GM20431 (cell line): ENCODE measurements at regions not wholly inside any gene's neighbourhood (a gene's known extent, or its start where the extent isn't known, plus 50 kb on each side); places are given as distances from the start of the nearest gene placed in this dataset.

ENCODE experiments used
- in situ Hi-C: fragments of 300-500 bp; cut with MseI, MboI; formaldehyde crosslinking; loops from one replicate; pipeline ENCODE4 v1.15.0; 2020; ENCODE audit warnings: low sequenced_read_pairs; ENCODE audit not compliant: unreplicated experiment

GRCh38 chr13:78247362-78247761 is 328.7 kb upstream of the EDNRB start:
- in situ Hi-C loops = no loop called here

GRCh38 chr13:78241278-78241919 is 322.8 kb upstream of the EDNRB start:
- in situ Hi-C loops = no loop called here

GRCh38 chr13:78239714-78240113 is 321.1 kb upstream of the EDNRB start:
- in situ Hi-C loops = no loop called here

GRCh38 chr13:78238911-78239310 is 320.3 kb upstream of the EDNRB start:
- in situ Hi-C loops = no loop called here

GRCh38 chr13:78228940-78229339 is 310.3 kb upstream of the EDNRB start:
- in situ Hi-C loops = no loop called here

- in situ Hi-C loops = no loop called here
Measured at GRCh38 chr13:78228211-78228610, 309.6 kb upstream of the EDNRB start.

GRCh38 chr13:78227709-78228108 is 309.1 kb upstream of the EDNRB start:
- in situ Hi-C loops = no loop called here

- in situ Hi-C loops = no loop called here
Measured at GRCh38 chr13:78215458-78216108, 297.0 kb upstream of the EDNRB start.

GRCh38 chr13:78201411-78201810 is 282.8 kb upstream of the EDNRB start:
- in situ Hi-C loops = no loop called here

GRCh38 chr13:78198821-78199220 is 280.2 kb upstream of the EDNRB start:
- in situ Hi-C loops = no loop called here

- in situ Hi-C loops = no loop called here
Measured at GRCh38 chr13:78198419-78198818, 279.8 kb upstream of the EDNRB start.

- in situ Hi-C loops = no loop called here
Measured at GRCh38 chr13:78197231-78197630, 278.6 kb upstream of the EDNRB start.

GRCh38 chr13:78194904-78195639 is 276.4 kb upstream of the EDNRB start:
- in situ Hi-C loops = no loop called here

- in situ Hi-C loops = no loop called here
Measured at GRCh38 chr13:78193846-78194245, 275.2 kb upstream of the EDNRB start.

GRCh38 chr13:78192716-78193115 is 274.1 kb upstream of the EDNRB start:
- in situ Hi-C loops = no loop called here

- in situ Hi-C loops = no loop called here
Measured at GRCh38 chr13:78190296-78190695, 271.7 kb upstream of the EDNRB start.

- in situ Hi-C loops = no loop called here
Measured at GRCh38 chr13:78187781-78188180, 269.1 kb upstream of the EDNRB start.

GRCh38 chr13:78185700-78186099 is 267.1 kb upstream of the EDNRB start:
- in situ Hi-C loops = no loop called here

- in situ Hi-C loops = no loop called here
Measured at GRCh38 chr13:78183732-78184131, 265.1 kb upstream of the EDNRB start.

- in situ Hi-C loops = no loop called here
Measured at GRCh38 chr13:78182813-78183212, 264.2 kb upstream of the EDNRB start.

GRCh38 chr13:78177306-78177705 is 258.7 kb upstream of the EDNRB start:
- in situ Hi-C loops = no loop called here
